Body of pancreas (tissue), 4 donors: ENCODE measurements at regions not wholly inside any gene's neighbourhood (a gene's known extent, or its start where the extent isn't known, plus 50 kb on each side); places are given as distances from the start of the nearest gene placed in this dataset.

ENCODE experiments used
- CTCF ChIP-seq, 7 experiments: fragments of 450-650 bp in 4 of 7; fragments of 200-600 bp in 3 of 7; sonication (generic) in 3 of 7; IDR thresholded peaks; one replicate each; pipeline ENCODE4 v1.5.1; 2016 to 2019; ENCODE audit warnings: antibody characterized with exemption in 7 of 7
- POLR2A ChIP-seq, 3 donors: fragments of 450-650 bp; IDR thresholded peaks; one replicate each; pipeline ENCODE4 v1.6.1; 2016; ENCODE audit warnings: antibody characterized with exemption in 3 of 3, mild to moderate bottlenecking in 2 of 3

DNA sequence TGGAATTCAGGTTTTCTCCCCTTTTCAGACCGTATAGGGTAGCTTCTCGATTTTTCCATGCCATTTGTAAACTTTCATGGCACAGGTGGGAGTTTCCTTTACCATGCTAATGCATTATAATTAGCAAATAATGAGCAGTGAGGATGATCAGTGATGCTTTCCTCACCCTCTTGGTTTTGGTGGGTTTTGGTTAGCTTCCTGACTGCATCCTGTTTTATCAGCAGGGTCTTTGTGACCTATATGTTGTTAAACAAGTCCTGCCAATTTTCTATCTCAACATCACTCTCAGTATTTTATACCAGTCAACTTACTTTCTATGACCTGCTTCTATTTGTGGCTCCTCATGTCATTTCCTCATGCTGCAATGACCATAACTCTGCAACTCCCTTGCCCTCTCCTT is 1345.1 kb downstream of the NCAM2 start:
- TF ChIP-seq CTCF (IDR thresholded peaks at IDR 0.05) (no peak), POLR2A (IDR thresholded peaks at IDR 0.05) (no peak)
